ENCODE measurements at regions not wholly inside any gene's neighbourhood (a gene's known extent, or its start where the extent isn't known, plus 50 kb on each side); places are given as distances from the start of the nearest gene placed in this dataset.

DNA sequence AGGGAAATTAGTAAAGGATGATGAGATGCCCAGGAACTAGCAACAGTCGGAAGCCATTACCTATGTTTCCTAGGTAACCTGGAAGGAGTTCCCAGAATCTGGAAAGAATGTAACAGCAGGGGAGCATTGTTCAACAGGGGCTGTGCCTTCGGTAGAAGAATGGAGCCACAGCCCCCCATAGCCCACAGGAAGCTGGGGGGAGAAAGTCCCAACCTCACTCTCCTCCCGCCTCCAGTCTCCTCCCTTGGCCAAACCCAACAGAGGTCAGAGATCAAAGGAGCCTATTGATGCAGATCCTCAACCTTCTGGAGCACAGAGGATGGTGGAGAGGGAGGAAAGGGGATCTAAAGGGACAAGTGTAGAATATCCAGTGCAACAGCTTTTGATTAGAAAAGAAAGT is 131.5 kb upstream of the SLC44A3 start:
- Histone ChIP-seq H3K79me1 (ENCODE audit: low read depth in 1 of 2, low read length in 2 of 2) (0 out of 4 replicates have a peak, but pooled peaks cover 0 to 3% of the 10 kb centered on the region in 2 experiments), H3K56ac (ENCODE audit: extremely low read depth, insufficient read depth, low read length) (no peak overlapping the region), H2BK120ac (ENCODE audit: low read depth, low read length) (peak overlapping the region; percentile 81), H3K27me3 (ENCODE audit: control insufficient read depth, insufficient read depth, low read length) (no peaks in the 10 kb centered on the region), H3K4me3 (ENCODE audit: insufficient read depth, low read depth, low read length) (no peak overlapping the region), H4K91ac (ENCODE audit: insufficient read depth, low read depth, low read length) (peak overlapping the region; percentile 30), H3K9me1 (ENCODE audit: insufficient read depth, low read length) (peaks cover 1% of the 10 kb centered on the region; the same call in 1 of the 2 replicates), H3K23ac (ENCODE audit: low read depth, low read length) (peak overlapping the region; percentile 33; the same call in 1 of the 2 replicates), H3K36me3 (ENCODE audit: control insufficient read depth, insufficient read depth, low read length) (no peaks in the 10 kb centered on the region), H3K27ac (ENCODE audit: insufficient read depth, low read length) (peak overlapping the region; percentile 70; the same call in 1 of the 2 replicates), H3K14ac (replicated peaks; ENCODE audit: low read depth, low read length) (peak overlapping the region; percentile 68), H2AK5ac (ENCODE audit: low read depth, low read length) (peak overlapping the region; percentile 61), H3K4me2 (ENCODE audit: low read depth, low read length) (no peak overlapping the region), H2AK9ac (replicated peaks; ENCODE audit: low read depth, low read length, poor library complexity) (no peak overlapping the region), H3K9ac (ENCODE audit: low read depth, low read length) (no peak overlapping the region), H3K9me3 (ENCODE audit: control insufficient read depth, insufficient read depth, low read length) (peaks cover 2% of the 10 kb centered on the region; the same call in 1 of the 2 replicates), H3K18ac (ENCODE audit: low read depth, low read length) (peak overlapping the region; percentile 91), H2AFZ (replicated peaks; ENCODE audit: low read length, poor library complexity) (no peak overlapping the region), H2BK20ac (ENCODE audit: low read depth, low read length) (peak overlapping the region; percentile 51), H2BK5ac (ENCODE audit: low read depth, low read length, poor library complexity, severe bottlenecking) (peak overlapping the region; percentile 18), H4K8ac (ENCODE audit: low read depth in 2 of 2, low read length in 2 of 2) (peak overlapping the region; percentile 46 to 58; a peak in 2 of 4 replicates), H4K5ac (ENCODE audit: low read depth, low read length) (peak overlapping the region; percentile 84), H3K4ac (ENCODE audit: low read depth, low read length) (peak overlapping the region; percentile 34), H2BK15ac (ENCODE audit: low read depth, low read length) (peak overlapping the region; percentile 88; the same call in 2 of the 3 replicates), H3K4me1 (ENCODE audit: control insufficient read depth, insufficient read depth, low read length) (peaks cover 12% of the 10 kb centered on the region), H4K20me1 (ENCODE audit: insufficient read depth, low read length) (no peaks in the 10 kb centered on the region)
- WGBS, 2 experiments (ENCODE audit: extremely low coverage in 2 of 2, insufficient read length in 1 of 2), result no CpG with 5 or more reads among the region's 3 CpGs
- intact Hi-C loops (cut with micrococcal nuclease) (no loop called here), dilution Hi-C loops (cut with HindIII; ENCODE audit: low sequenced_read_pairs, unreplicated experiment) (no loop called here), in situ Hi-C loops (cut with MboI; ENCODE audit: low sequenced_read_pairs) (no loop called here)
- DNase-seq (no peak), ATAC-seq (ENCODE audit: low read depth) (no peak)
- POLR2A ChIA-PET (ENCODE audit: unreplicated experiment), result no interaction called here
- CTCF ChIA-PET, result no interaction called here
- TF ChIP-seq ELK1 (IDR thresholded peaks at IDR 0.05; ENCODE audit: borderline replicate concordance, low read depth, low read length) (no peak), RCOR1 (IDR thresholded peaks at IDR 0.05; ENCODE audit: insufficient replicate concordance, low read length) (no peak), RAD21 (IDR thresholded peaks at IDR 0.05; ENCODE audit: low read length) (no peak), NFE2L2 (IDR thresholded peaks at IDR 0.05; ENCODE audit: low read depth, low read length) (no peak), CEBPB (IDR thresholded peaks at IDR 0.05; ENCODE audit: low read depth, low read length) (no peak), CHD1 (IDR thresholded peaks at IDR 0.05; ENCODE audit: low read depth, low read length) (no peak), MXI1 (IDR thresholded peaks at IDR 0.05; ENCODE audit: borderline replicate concordance, low read depth, low read length) (no peak), FOS (IDR thresholded peaks at IDR 0.05; ENCODE audit: low read depth, low read length) (no peak), CTCF (conservative IDR thresholded peaks at IDR 0.05; ENCODE audit: low read depth, low read length) (no peak), MAFK (IDR thresholded peaks at IDR 0.05; ENCODE audit: low read depth, low read length) (no peak), RFX5 (IDR thresholded peaks at IDR 0.05; ENCODE audit: low read depth, low read length) (no peak)
- TF ChIP-seq, protein P1, sequence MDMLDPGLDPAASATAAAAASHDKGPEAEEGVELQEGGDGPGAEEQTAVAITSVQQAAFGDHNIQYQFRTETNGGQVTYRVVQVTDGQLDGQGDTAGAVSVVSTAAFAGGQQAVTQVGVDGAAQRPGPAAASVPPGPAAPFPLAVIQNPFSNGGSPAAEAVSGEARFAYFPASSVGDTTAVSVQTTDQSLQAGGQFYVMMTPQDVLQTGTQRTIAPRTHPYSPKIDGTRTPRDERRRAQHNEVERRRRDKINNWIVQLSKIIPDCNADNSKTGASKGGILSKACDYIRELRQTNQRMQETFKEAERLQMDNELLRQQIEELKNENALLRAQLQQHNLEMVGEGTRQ (IDR thresholded peaks at IDR 0.05; ENCODE audit: low read depth, low read length), result no peak
- no TSS peak for BruUV-seq (replicated peaks)
